DOHH2 (cell line): ENCODE measurements at regions not wholly inside any gene's neighbourhood (a gene's known extent, or its start where the extent isn't known, plus 50 kb on each side); places are given as distances from the start of the nearest gene placed in this dataset.

Experiments
- H3F3A ChIP-seq: fragments of 200-600 bp; sonication (generic), shearing (Covaris generic); 2 replicates; pipeline ENCODE4 v1.6.0; 2016; ENCODE audit warnings: antibody characterized with exemption, mild to moderate bottlenecking; ENCODE audit not compliant: control insufficient read depth, insufficient read depth
- H3K27ac ChIP-seq: fragments of 200-600 bp; sonication (generic); 2 replicates; pipeline ENCODE4 v1.5.1; 2014; ENCODE audit warnings: low read depth, mild to moderate bottlenecking, low read length, moderate library complexity
- H3K27me3 ChIP-seq: fragments of 200-600 bp; sonication (generic); 2 replicates; pipeline ENCODE4 v1.6.1; 2014; ENCODE audit warnings: mild to moderate bottlenecking, low read length, mixed read lengths; ENCODE audit not compliant: control insufficient read depth
- H3K36me3 ChIP-seq: fragments of 200-600 bp; sonication (generic); 2 replicates; pipeline ENCODE4 v1.6.1; 2014; ENCODE audit warnings: mild to moderate bottlenecking, low read length, moderate library complexity, mixed read lengths; ENCODE audit not compliant: control insufficient read depth
- H3K4me1 ChIP-seq: fragments of 200-600 bp; sonication (generic); 2 replicates; pipeline ENCODE4 v1.6.1; 2014; ENCODE audit warnings: mild to moderate bottlenecking, low read length, mixed read lengths; ENCODE audit not compliant: control insufficient read depth
- H3K4me2 ChIP-seq: fragments of 200-600 bp; sonication (generic); 2 replicates; pipeline ENCODE4 v1.6.0; 2014; ENCODE audit warnings: mild to moderate bottlenecking, low read length, moderate library complexity
- H3K4me3 ChIP-seq: fragments of 200-600 bp; sonication (generic); 2 replicates; pipeline ENCODE4 v1.5.1; 2014; ENCODE audit warnings: mild to moderate bottlenecking, low read length, mixed read lengths
- H3K79me2 ChIP-seq: fragments of 200-600 bp; sonication (generic); 2 replicates; pipeline ENCODE4 v1.6.1; 2014; ENCODE audit warnings: mild to moderate bottlenecking, low read length, mixed read lengths; ENCODE audit not compliant: control insufficient read depth
- H3K9me2 ChIP-seq: fragments of 200-600 bp; sonication (generic); replicated peaks from 2 replicates; pipeline ENCODE4 v1.6.1; 2014; ENCODE audit warnings: mild to moderate bottlenecking, low read length, mixed read lengths; ENCODE audit not compliant: control insufficient read depth
- H3K9me3 ChIP-seq: fragments of 200-600 bp; sonication (generic); 2 replicates; pipeline ENCODE4 v1.6.1; 2014; ENCODE audit warnings: antibody characterized with exemption, low read length, mixed read lengths; ENCODE audit not compliant: control insufficient read depth, insufficient read depth
- H4K20me1 ChIP-seq: fragments of 200-600 bp; sonication (generic); 2 replicates; pipeline ENCODE4 v1.6.0; 2014; ENCODE audit warnings: low read depth, mild to moderate bottlenecking, antibody characterized with exemption, low read length, moderate library complexity; ENCODE audit not compliant: control insufficient read depth, insufficient read depth
- EZH2phosphoT487 ChIP-seq: fragments of 200-600 bp; sonication (generic); IDR thresholded peaks from 2 replicates; pipeline ENCODE4 v1.6.1; 2017; ENCODE audit warnings: borderline replicate concordance, mild to moderate bottlenecking, antibody characterized with exemption, low read length, moderate library complexity, mixed read lengths
- TF ChIP-seq, protein P1 (sequence below): fragments of 200-600 bp; sonication (generic); IDR thresholded peaks from one replicate; pipeline ENCODE4 v1.5.1; 2014; ENCODE audit warnings: antibody characterized with exemption, mild to moderate bottlenecking, low read depth, low read length; ENCODE audit not compliant: poor library complexity, severe bottlenecking

DNA sequence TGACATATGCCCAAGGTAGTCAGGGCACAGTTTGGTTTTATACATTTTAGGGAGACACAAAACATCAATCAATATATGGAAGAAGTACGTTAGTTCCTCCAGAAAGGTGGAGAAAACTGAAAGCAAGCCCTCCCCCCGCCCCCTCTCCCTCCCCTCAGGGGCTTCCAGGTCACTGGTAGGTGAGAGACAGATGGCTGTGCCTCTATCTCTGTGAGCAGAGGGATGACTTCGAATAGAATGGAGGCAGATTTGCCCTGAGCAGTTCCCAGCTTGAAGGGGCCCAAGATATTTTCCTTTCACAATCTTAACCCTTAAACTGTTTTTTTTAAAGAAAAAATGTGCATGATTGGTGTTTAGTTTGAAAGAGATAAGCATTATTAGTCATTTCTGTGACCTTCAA is 114.0 kb downstream of the PCDH10 start:
- Histone ChIP-seq H3K9me3 (no peaks in the 10 kb centered on the region), H3K27me3 (no peaks in the 10 kb centered on the region), H3K27ac (no peak overlapping the region), H3K4me3 (no peak overlapping the region), H3K9me2 (no peaks in the 10 kb centered on the region), H3K36me3 (no peaks in the 10 kb centered on the region), H4K20me1 (no peaks in the 10 kb centered on the region), H3K4me2 (no peak overlapping the region), H3K4me1 (no peaks in the 10 kb centered on the region), H3F3A (no peaks in the 10 kb centered on the region), H3K79me2 (no peaks in the 10 kb centered on the region)
- TF ChIP-seq, protein P1, sequence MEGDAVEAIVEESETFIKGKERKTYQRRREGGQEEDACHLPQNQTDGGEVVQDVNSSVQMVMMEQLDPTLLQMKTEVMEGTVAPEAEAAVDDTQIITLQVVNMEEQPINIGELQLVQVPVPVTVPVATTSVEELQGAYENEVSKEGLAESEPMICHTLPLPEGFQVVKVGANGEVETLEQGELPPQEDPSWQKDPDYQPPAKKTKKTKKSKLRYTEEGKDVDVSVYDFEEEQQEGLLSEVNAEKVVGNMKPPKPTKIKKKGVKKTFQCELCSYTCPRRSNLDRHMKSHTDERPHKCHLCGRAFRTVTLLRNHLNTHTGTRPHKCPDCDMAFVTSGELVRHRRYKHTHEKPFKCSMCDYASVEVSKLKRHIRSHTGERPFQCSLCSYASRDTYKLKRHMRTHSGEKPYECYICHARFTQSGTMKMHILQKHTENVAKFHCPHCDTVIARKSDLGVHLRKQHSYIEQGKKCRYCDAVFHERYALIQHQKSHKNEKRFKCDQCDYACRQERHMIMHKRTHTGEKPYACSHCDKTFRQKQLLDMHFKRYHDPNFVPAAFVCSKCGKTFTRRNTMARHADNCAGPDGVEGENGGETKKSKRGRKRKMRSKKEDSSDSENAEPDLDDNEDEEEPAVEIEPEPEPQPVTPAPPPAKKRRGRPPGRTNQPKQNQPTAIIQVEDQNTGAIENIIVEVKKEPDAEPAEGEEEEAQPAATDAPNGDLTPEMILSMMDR, result no peak
- TF ChIP-seq EZH2phosphoT487, result no peak

DNA sequence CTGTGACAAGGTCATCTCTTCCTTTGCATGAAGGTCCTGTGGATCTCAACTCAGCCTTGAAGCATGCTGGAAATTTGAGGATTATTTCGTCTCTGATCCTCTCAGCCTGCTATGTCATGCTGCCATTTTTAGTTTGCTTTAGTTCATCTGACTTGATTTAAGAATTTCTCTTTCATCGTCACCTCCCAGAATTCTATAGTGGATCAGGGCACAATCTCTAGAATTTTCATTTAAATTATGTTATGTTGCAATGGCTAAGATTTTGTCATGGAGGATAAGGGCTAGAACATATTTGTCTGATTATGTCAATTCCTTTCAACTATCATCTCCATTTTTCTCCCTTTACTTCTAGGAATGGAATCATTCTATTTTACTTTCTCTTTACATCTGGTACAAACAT is 98.8 kb downstream of the PCDH10 start:
- Histone ChIP-seq H3F3A (no peaks in the 10 kb centered on the region), H3K4me2 (no peak overlapping the region), H3K27me3 (no peaks in the 10 kb centered on the region), H3K9me3 (no peaks in the 10 kb centered on the region), H3K4me1 (no peaks in the 10 kb centered on the region), H4K20me1 (no peaks in the 10 kb centered on the region), H3K36me3 (no peaks in the 10 kb centered on the region), H3K9me2 (no peaks in the 10 kb centered on the region), H3K27ac (no peak overlapping the region), H3K4me3 (no peak overlapping the region), H3K79me2 (no peaks in the 10 kb centered on the region)
- TF ChIP-seq, protein P1, result no peak
- no peak for TF ChIP-seq EZH2phosphoT487

DNA sequence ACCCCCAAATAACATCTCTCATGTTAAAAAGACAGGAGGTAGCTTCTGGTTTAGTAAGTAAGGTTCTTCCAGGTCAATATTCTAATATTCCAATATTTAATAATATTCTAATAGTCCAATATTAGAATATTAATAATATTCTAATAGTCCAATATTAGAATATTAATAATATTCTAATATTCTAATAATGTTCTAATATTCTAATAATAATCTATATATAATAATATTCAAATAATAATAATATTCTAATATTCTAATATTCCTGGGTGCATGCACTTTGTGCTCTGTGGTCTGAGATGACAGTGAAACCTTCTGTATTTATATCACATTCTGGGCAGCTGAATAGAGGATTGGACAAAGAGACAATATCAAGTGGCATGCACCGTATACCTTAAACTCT is 96.1 kb downstream of the PCDH10 start:
- TF ChIP-seq, protein P1, result no peak
- no peak for TF ChIP-seq EZH2phosphoT487
- no peak overlapping the region for H3K27ac ChIP-seq

More for the DNA sequence above, 96.1 kb downstream of the PCDH10 start:
- Histone ChIP-seq H3F3A (no peaks in the 10 kb centered on the region), H3K36me3 (no peaks in the 10 kb centered on the region), H3K9me3 (no peaks in the 10 kb centered on the region), H3K4me3 (no peak overlapping the region), H3K4me1 (no peaks in the 10 kb centered on the region), H3K4me2 (no peak overlapping the region), H3K27me3 (no peaks in the 10 kb centered on the region), H4K20me1 (no peaks in the 10 kb centered on the region), H3K9me2 (no peaks in the 10 kb centered on the region), H3K79me2 (no peaks in the 10 kb centered on the region)
